ENCODE measurements at regions not wholly inside any gene's neighbourhood (a gene's known extent, or its start where the extent isn't known, plus 50 kb on each side); places are given as distances from the start of the nearest gene placed in this dataset.

- H4K5ac ChIP-seq (ENCODE audit: low read depth, low read length), result no peak overlapping the region
- no peak overlapping the region for H2BK15ac ChIP-seq (ENCODE audit: low read depth, low read length)
- H2AK5ac ChIP-seq (ENCODE audit: low read depth, low read length), result no peak overlapping the region
- H3K4me3 ChIP-seq (ENCODE audit: insufficient read depth, low read depth, low read length), result no peak overlapping the region
- no peak overlapping the region for H3K4ac ChIP-seq (ENCODE audit: low read depth, low read length)
- in situ Hi-C loops (cut with MboI; ENCODE audit: low sequenced_read_pairs), result no loop called here
- H2AFZ ChIP-seq (replicated peaks; ENCODE audit: low read length, poor library complexity), result no peak overlapping the region
- H3K36me3 ChIP-seq (ENCODE audit: control insufficient read depth, insufficient read depth, low read length), result no peaks in the 10 kb centered on the region
- no peak overlapping the region for H4K8ac ChIP-seq (ENCODE audit: low read depth in 2 of 2, low read length in 2 of 2)
- no peaks in the 10 kb centered on the region for H3K9me1 ChIP-seq (ENCODE audit: insufficient read depth, low read length)
- no peak overlapping the region for H3K9ac ChIP-seq (ENCODE audit: low read depth, low read length)
- intact Hi-C loops (cut with micrococcal nuclease), result no loop called here
- H3K23ac ChIP-seq (ENCODE audit: low read depth, low read length), result no peak overlapping the region
- 86% methylated on average over 5 of the region's 9 CpGs; no CpG with 5 or more reads in 1 of the 2 experiments for WGBS, 2 experiments (ENCODE audit: extremely low coverage in 2 of 2, insufficient read length in 1 of 2)
- no peak overlapping the region for H3K4me2 ChIP-seq (ENCODE audit: low read depth, low read length)
- no peak overlapping the region for H2BK120ac ChIP-seq (ENCODE audit: low read depth, low read length)
- H4K91ac ChIP-seq (ENCODE audit: insufficient read depth, low read depth, low read length), result no peak overlapping the region
- no peak overlapping the region for H2BK20ac ChIP-seq (ENCODE audit: low read depth, low read length)
- no peak overlapping the region for H3K56ac ChIP-seq (ENCODE audit: extremely low read depth, insufficient read depth, low read length)
- H3K27me3 ChIP-seq (ENCODE audit: control insufficient read depth, insufficient read depth, low read length), result no peaks in the 10 kb centered on the region
- ChIA-PET CTCF (interaction anchor here (0.6 kb wide), 1 partner anchor 1534 kb away, joined by 3 read pairs; no protein-coding TSS in a partner anchor), POLR2A (ENCODE audit: unreplicated experiment) (no interaction called here)
- H3K4me1 ChIP-seq (ENCODE audit: control insufficient read depth, insufficient read depth, low read length), result no peaks in the 10 kb centered on the region; the same call in 1 of the 2 replicates
- H3K27ac ChIP-seq (ENCODE audit: insufficient read depth, low read length), result no peak overlapping the region
- DNase-seq (no peak), ATAC-seq (ENCODE audit: low read depth) (no peak)
- no peaks in the 10 kb centered on the region for H4K20me1 ChIP-seq (ENCODE audit: insufficient read depth, low read length)
- no peak overlapping the region for H3K14ac ChIP-seq (replicated peaks; ENCODE audit: low read depth, low read length)
- BruUV-seq (replicated peaks), result no TSS peak
- no peak overlapping the region for H2AK9ac ChIP-seq (replicated peaks; ENCODE audit: low read depth, low read length, poor library complexity)
- dilution Hi-C loops (cut with HindIII; ENCODE audit: low sequenced_read_pairs, unreplicated experiment), result no loop called here
- TF ChIP-seq RCOR1 (IDR thresholded peaks at IDR 0.05; ENCODE audit: insufficient replicate concordance, low read length) (no peak), RAD21 (IDR thresholded peaks at IDR 0.05; ENCODE audit: low read length) (no peak), RFX5 (IDR thresholded peaks at IDR 0.05; ENCODE audit: low read depth, low read length) (no peak), ELK1 (IDR thresholded peaks at IDR 0.05; ENCODE audit: borderline replicate concordance, low read depth, low read length) (no peak), MAZ (IDR thresholded peaks at IDR 0.05; ENCODE audit: borderline replicate concordance, low read depth, low read length) (no peak), SMC3 (IDR thresholded peaks at IDR 0.05; ENCODE audit: low read depth, low read length) (no peak), CHD1 (IDR thresholded peaks at IDR 0.05; ENCODE audit: low read depth, low read length) (no peak), POLR2A (IDR thresholded peaks at IDR 0.05; ENCODE audit: low read depth, low read length) (no peak)
- no peaks in the 10 kb centered on the region for H3K9me3 ChIP-seq (ENCODE audit: control insufficient read depth, insufficient read depth, low read length)
- no peak overlapping the region for H3K18ac ChIP-seq (ENCODE audit: low read depth, low read length)
- no peak overlapping the region for H2BK5ac ChIP-seq (ENCODE audit: low read depth, low read length, poor library complexity, severe bottlenecking)
- no peaks in the 10 kb centered on the region for H3K79me1 ChIP-seq (ENCODE audit: low read depth in 1 of 2, low read length in 2 of 2)
These were observed 370.6 kb downstream of the SAMD5 start for GRCh38 chr6:147879031-147879580.

Measured in IMR-90 (cell line).